Nephron progenitor cell (in vitro differentiated cells): ENCODE measurements at regions not wholly inside any gene's neighbourhood (a gene's known extent, or its start where the extent isn't known, plus 50 kb on each side); places are given as distances from the start of the nearest gene placed in this dataset.
"Not testable (repeated sequence)": the region's sequence is repeated elsewhere in the genome, so short reads cannot be mapped to it uniquely, and the experiment has no call there.

Experiments used
- DNase-seq: peaks from one replicate; pipeline ENCODE4 v3.0.0; 2021
- H3K27ac Mint-ChIP-seq: 2 replicates; pipeline ENCODE4 v1.8.0; 2021; ENCODE audit warnings: mild to moderate bottlenecking, moderate library complexity, mixed read lengths
- H3K27me3 Mint-ChIP-seq: 2 replicates; pipeline ENCODE4 v1.8.0; 2021; ENCODE audit warnings: mild to moderate bottlenecking, low read depth, mixed read lengths; ENCODE audit not compliant: poor library complexity
- H3K36me3 Mint-ChIP-seq: 2 replicates; pipeline ENCODE4 v1.8.0; 2021; ENCODE audit warnings: low read depth, mixed read lengths
- H3K4me1 Mint-ChIP-seq: 2 replicates; pipeline ENCODE4 v1.8.0; 2021; ENCODE audit warnings: mixed read lengths
- H3K4me3 Mint-ChIP-seq: 2 replicates; pipeline ENCODE4 v1.8.0; 2021; ENCODE audit warnings: mild to moderate bottlenecking, moderate library complexity, mixed read lengths
- H3K9me3 Mint-ChIP-seq: 2 replicates; pipeline ENCODE4 v1.8.0; 2021; ENCODE audit warnings: mild to moderate bottlenecking, moderate library complexity, mixed read lengths
- TF ChIP-seq, protein P1 (sequence below): fragments of 200-600 bp; sonication (generic); IDR thresholded peaks from 2 replicates; pipeline ENCODE4 v1.5.0; 2021; ENCODE audit warnings: antibody characterized with exemption

DNA sequence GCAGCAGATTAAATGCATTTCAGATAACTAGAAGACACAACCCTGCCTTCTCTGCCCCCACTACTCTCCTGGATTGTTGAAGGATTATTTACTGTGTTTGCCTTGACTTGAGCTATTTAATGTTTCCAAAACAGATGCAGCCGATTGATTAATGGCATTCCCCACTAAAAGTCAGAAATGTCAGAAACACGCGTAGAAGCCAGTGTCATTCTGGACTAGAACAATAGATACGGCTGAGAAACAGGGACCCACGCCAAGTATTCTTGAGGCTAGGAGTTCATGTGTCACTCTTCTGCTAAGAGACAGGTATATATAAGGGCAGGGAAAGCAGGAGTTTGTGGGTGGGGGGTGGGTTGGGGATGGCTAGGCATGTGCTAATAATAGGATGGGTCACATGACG is 366.7 kb upstream of the PROX1 start:
- Mint-ChIP-seq H3K4me1 (peaks cover 30% of the 10 kb centered on the region), H3K9me3 (peaks cover 3% of the 10 kb centered on the region), H3K27ac (peak overlapping the region; percentile 87), H3K36me3 (no peaks in the 10 kb centered on the region), H3K27me3 (no peaks in the 10 kb centered on the region), H3K4me3 (no peak overlapping the region)
- TF ChIP-seq, protein P1, sequence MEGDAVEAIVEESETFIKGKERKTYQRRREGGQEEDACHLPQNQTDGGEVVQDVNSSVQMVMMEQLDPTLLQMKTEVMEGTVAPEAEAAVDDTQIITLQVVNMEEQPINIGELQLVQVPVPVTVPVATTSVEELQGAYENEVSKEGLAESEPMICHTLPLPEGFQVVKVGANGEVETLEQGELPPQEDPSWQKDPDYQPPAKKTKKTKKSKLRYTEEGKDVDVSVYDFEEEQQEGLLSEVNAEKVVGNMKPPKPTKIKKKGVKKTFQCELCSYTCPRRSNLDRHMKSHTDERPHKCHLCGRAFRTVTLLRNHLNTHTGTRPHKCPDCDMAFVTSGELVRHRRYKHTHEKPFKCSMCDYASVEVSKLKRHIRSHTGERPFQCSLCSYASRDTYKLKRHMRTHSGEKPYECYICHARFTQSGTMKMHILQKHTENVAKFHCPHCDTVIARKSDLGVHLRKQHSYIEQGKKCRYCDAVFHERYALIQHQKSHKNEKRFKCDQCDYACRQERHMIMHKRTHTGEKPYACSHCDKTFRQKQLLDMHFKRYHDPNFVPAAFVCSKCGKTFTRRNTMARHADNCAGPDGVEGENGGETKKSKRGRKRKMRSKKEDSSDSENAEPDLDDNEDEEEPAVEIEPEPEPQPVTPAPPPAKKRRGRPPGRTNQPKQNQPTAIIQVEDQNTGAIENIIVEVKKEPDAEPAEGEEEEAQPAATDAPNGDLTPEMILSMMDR: no peak
- no peak for DNase-seq

DNA sequence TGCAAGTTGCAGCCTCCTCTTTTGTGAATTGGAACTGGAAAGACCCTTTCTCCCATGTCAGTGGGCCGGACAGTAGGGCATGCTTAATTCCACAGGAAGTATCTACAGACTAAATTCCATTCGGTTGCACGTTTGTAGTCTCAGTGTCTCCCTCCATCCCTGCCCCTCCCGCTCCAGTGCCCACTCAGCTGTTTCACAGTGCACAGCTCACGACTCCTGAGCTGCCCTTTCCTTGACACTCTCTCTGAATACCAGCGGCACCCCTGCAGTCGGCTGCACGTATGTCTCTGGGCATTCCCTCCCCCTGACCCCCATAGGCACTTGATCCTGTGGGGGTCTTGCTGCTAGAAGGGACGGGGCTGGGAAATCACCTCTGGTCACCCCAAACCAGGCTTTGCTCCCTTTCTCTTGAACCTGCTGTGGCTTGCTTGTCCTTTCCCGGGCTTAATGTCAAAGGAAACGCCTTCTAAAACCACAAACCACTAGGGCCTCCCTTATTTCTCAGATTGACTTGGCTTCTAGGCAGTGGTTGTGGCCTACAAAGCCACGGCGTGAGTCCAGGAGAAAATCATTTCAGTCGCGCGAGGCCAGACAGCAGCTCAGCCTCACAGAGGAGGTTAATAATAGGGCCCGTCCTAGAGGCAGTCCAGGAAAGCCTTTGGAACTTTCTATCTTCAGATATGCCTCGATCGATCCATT is 365.3 kb upstream of the PROX1 start:
- peak; percentile 37 for DNase-seq
- no peaks in the 10 kb centered on the region for H3K27me3 Mint-ChIP-seq
- peaks cover 28% of the 10 kb centered on the region for H3K4me1 Mint-ChIP-seq
- no peak overlapping the region for H3K4me3 Mint-ChIP-seq
- no peaks in the 10 kb centered on the region for H3K36me3 Mint-ChIP-seq
- H3K9me3 Mint-ChIP-seq: peaks cover 12% of the 10 kb centered on the region
- peak overlapping the region; percentile 62 for H3K27ac Mint-ChIP-seq
- TF ChIP-seq, protein P1: no peak

DNA sequence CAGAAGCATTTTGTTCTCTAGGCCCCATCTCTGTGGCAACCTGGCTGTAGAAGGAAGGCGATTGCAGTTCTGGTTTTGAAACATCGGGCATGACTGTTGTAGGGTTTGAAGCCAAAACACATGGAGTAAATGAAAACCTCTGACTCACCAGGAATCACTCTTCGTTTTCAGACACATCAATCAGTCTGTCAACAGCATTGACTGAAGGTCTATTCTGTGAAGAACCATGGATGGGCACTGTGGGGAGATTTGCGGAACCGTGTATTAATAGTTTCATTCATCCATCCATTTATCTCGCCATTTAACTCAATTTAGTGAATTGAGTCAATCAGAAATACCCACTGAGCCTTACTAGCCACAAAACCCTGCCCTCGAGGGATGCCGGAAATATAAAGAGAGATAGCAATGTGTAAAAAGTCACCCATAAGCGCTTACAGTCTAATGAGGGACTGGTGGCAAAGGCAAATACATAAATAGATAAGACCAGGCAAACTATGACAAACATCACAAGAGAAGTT is 364.6 kb upstream of the PROX1 start:
- DNase-seq: no peak
- H3K4me3 Mint-ChIP-seq: no peak overlapping the region
- peaks cover 28% of the 10 kb centered on the region for H3K4me1 Mint-ChIP-seq
- peaks cover 16% of the 10 kb centered on the region for H3K9me3 Mint-ChIP-seq
- H3K36me3 Mint-ChIP-seq: no peaks in the 10 kb centered on the region
- H3K27ac Mint-ChIP-seq: no peak overlapping the region
- H3K27me3 Mint-ChIP-seq: no peaks in the 10 kb centered on the region
- TF ChIP-seq, protein P1: no peak

DNA sequence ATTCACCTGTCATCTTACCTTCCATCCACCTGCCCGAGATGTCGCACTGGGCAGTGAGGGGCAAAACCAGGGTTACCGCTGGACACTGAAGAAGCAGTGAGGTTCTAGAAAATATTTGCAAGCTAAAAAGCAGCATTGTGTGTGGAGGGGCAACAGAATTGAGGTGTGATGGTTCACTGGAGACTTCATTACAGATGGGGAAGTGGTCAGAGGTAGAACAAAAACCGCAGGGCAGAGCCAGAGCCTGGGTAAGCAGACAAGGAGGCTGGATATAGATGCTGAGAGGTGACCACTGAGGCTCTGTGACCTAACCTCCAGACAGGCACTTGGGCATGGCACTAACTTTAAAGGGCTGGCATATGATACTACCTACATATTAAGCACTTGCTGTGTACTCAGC is 363.9 kb upstream of the PROX1 start:
- Mint-ChIP-seq H3K4me3 (no peak overlapping the region), H3K4me1 (peaks cover 28% of the 10 kb centered on the region)

DNA sequence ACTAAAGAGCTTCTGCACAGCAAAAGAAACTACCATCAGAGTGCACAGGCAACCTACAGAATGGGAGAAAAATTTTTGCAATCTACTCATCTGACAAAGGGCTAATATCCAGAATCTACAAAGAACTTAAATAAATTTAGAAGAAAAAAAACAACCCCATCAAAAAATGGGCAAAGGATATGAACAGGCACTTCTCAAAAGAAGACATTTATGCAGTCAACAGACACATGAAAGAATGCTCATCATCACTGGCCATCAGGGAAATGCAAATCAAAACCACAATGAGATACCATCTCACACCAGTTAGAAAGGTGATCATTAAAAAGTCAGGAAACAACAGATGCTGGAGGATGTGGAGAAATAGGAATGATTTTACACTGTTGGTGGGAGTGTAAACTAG is 351.0 kb upstream of the PROX1 start:
- H3K9me3 Mint-ChIP-seq: peaks cover 48% of the 10 kb centered on the region
- not testable (repeated sequence) for H3K4me3 Mint-ChIP-seq

More for the DNA sequence above, 363.9 kb upstream of the PROX1 start:
- TF ChIP-seq, protein P1: no peak
- no peaks in the 10 kb centered on the region for H3K27me3 Mint-ChIP-seq
- H3K27ac Mint-ChIP-seq: no peak overlapping the region
- no peak for DNase-seq
- H3K9me3 Mint-ChIP-seq: peaks cover 23% of the 10 kb centered on the region
- no peaks in the 10 kb centered on the region for H3K36me3 Mint-ChIP-seq

DNA sequence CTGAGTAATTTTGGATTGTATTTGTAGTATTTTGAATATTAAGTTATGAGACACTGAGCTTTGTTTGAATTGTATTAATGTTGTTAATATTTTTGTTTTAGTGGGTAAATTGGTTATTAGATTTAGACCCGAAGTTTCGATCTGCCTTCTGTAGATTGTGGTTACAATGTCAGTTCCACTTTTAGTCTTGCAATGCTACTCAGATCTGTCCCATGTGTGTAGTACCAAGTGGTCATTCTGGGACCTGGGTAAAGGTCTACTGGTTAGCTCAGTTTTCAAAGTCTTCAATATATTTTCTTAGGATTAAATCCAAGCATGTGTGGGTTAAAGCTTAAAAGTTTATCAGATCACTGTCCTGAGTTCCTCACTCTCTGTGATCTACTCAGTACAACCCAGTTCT is 346.5 kb upstream of the PROX1 start:
- Mint-ChIP-seq H3K9me3 (peaks cover 15% of the 10 kb centered on the region), H3K36me3 (no peaks in the 10 kb centered on the region), H3K4me1 (no peaks in the 10 kb centered on the region), H3K27me3 (peaks cover 3% of the 10 kb centered on the region), H3K27ac (no peak overlapping the region), H3K4me3 (no peak overlapping the region)
- no peak for DNase-seq
- TF ChIP-seq, protein P1: no peak

More for the DNA sequence above, 351.0 kb upstream of the PROX1 start:
- not testable (repeated sequence) for H3K36me3 Mint-ChIP-seq, H3K27me3 Mint-ChIP-seq, H3K4me1 Mint-ChIP-seq, H3K27ac Mint-ChIP-seq, DNase-seq
